Activated CD8-positive, alpha-beta memory T cell treated with anti-CD3 and anti-CD28 coated beads for 36 hours (primary cell): ENCODE measurements at regions not wholly inside any gene's neighbourhood (a gene's known extent, or its start where the extent isn't known, plus 50 kb on each side); places are given as distances from the start of the nearest gene placed in this dataset.
"Not testable (repeated sequence)": the region's sequence is repeated elsewhere in the genome, so short reads cannot be mapped to it uniquely, and the experiment has no call there.

ENCODE experiments used
- CTCF ChIA-PET: fragments of 350-600 bp; sonication (Branson Sonifier 250); formaldehyde crosslinking; loops from one replicate; lab custom pipeline; 2021; ENCODE audit warnings: antibody characterized with exemption; lab: Charles Lee
- POLR2A ChIA-PET: fragments of 350-600 bp; sonication (Branson Sonifier 250); formaldehyde crosslinking; loops from one replicate; lab custom pipeline; 2021; ENCODE audit warnings: antibody characterized with exemption; lab: Charles Lee

DNA sequence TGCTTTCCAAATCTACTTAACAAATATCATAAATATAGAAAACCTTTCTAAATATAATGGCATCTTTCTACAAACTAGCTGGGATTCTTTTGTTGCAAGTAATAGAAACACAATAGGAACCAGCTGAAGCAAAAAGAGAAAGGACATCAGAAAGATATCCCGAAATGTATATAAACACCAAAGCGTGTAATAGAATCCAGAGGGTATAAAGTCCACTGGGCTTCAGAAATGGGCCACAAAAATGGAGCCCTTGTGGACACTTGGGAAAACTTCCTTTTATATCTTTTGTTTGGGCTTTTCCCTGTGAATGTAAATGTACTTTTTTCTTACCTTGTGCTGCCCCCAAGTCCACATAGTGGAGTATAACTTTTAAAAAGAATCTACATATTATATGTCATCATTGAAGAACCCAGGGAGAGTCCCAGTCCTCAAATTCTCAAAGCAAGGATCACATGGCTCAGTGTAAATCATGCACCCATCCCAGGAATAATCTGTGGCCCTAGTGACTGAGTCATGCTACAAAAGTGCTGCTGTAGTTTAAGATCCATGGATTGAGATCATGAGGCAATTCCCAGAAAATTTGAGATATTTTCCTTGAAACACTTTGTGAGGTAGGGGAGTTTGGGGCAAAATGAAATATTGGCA, 457.0 kb downstream of the EPM2A start:
- CTCF ChIA-PET: no interaction called here

DNA sequence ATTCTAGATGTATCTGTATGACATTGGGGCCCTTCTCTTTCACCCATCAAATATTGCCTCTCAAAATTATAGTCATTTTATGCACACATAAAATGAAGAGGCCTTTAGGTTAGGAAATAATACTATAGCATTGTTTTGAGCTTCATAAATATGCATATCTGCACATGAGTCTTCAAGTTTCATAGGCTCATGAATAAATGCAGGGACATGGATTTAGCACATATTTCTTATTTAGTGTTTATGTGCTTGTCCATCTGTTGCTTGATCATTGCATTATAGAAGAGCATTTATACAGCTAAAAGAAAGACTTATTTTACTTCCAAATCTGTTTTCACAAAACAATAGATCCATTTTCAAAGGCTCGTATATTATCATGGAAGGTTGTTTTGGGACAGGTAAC, 455.8 kb downstream of the EPM2A start:
- ChIA-PET POLR2A (no interaction called here), CTCF (no interaction called here)

More for the DNA sequence above, 457.0 kb downstream of the EPM2A start:
- POLR2A ChIA-PET: no interaction called here

DNA sequence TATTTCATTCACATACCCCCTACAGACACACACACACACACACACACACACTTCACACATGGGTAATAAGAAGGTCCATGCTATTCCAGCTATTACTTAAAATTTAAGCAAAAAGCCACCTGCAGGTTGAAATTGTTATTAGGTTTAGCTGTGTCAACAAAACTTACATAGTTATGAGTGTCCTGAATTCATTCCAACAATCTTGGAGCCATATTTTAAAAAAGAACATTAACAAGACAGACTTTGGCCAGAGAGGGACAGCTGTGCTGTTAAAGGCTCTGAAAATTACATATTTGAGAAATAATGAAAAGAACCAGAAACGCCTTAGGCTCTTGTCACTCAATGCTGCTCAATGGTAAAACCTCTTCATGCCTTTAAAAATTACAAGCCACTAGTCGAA, 455.3 kb downstream of the EPM2A start:
- CTCF ChIA-PET: no interaction called here
- POLR2A ChIA-PET: no interaction called here

DNA sequence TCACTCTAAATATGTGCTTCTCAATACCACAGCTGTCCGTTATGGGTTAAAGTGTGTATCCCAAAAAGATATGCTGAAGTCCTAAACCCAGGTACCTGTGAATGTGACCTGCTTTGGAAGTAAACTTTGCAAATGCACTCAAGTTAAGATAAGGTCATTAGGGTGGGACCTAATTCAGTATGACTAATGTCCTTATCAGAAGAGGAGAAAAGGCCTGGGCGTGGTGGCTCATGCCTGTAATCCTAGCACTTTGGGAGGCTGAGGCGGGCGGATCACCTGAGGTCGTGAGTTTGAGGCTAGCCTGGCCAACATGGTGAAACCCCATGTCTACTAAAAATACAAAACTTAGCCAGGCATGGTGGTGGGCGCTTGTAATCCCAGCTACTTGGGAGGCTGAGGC, 452.1 kb downstream of the EPM2A start:
- CTCF ChIA-PET, POLR2A ChIA-PET: not testable (repeated sequence)

DNA sequence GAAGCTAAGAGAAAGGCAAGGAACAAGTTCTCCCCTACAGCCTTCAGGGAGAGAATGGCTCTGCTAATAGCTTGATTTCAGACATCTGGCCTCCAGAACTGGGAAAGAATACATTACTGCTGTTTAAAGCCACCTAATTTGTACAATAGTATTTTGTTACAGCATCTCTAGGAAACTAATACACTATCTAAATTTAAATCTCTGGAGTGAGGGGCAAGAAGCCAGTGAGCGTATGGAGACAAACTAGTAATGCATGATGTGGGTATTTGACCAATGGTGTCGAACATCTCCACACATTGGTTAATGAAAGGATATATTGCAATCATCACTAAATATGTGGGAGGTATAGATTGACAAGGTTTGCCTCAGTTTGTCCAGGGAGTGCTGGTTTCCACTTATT, 451.5 kb downstream of the EPM2A start:
- CTCF ChIA-PET: no interaction called here
- POLR2A ChIA-PET: no interaction called here

DNA sequence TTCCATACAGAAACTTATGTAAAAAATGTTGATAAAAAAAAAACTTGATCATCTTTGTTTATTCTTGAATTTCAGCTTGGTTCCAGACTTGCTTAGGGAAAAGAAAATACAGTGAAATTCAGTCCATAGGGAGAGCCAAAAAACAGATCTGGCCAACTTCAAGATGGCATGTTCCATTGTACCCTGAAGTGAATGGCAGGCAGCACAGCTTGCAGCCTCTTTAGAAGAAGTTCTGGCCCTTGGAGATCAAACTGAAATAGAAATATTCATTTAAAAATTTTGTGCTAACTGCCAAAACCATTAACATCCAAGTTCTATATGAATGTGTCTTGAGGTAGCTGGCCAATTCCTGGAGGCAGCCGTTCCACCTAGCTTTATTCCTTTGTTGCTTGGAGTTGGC, 448.4 kb downstream of the EPM2A start:
- CTCF ChIA-PET: no interaction called here
- POLR2A ChIA-PET: no interaction called here

DNA sequence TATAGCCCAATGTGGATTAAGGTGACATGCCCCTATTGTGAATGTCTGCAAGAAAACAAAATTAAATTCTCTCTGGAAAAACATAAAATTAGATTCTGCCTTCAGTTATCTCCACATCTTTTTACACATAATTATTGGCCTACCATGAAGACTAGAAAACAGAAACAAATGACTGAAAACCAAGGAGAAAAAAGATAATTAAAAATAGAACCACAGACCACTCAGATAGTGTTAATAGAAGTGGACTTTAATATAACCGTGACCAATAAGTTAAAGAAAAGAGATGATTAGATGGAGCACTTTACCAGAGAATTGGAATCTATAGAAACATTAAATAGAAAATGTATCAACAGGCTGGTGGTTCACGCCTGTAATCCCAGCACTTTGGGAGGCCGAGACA, 445.7 kb downstream of the EPM2A start:
- ChIA-PET POLR2A (no interaction called here), CTCF (no interaction called here)

DNA sequence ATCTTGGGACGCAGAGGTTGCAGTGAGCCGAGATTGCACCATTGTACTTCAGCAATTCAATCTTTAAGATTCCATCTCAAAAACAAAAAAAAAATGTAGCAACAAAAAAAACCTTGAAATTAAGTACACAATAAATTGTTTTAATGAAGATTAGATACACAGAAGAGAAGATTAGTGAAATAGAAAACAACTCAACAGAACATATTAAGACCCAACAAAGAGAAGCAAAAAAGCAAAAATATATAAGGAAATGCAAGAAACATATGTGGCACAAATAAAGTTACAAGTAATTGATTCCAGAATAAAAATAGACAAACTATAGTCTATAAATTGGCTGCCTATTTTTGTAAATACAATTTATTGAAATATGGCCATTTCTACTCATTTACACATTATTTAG, 445.2 kb downstream of the EPM2A start:
- POLR2A ChIA-PET: no interaction called here
- CTCF ChIA-PET: no interaction called here

DNA sequence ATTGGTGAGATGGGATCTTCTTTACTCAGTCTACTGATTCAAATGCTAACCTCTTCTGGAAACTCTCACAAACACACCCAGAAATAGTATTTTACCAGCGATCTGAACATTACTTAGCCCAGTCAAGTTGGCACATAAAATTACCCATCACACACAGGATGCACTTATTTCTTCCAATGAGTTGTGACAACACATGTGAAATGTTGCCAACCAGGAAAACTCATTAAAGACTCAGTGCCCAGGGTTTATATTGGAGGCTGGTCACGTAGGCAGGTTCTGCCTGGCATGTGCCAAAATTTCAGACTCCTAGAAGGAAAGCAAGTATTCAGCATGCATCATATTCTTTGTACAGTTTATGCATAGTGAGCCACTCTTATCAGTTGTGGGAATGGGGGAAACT, 443.3 kb downstream of the EPM2A start:
- POLR2A ChIA-PET: no interaction called here
- CTCF ChIA-PET: no interaction called here

DNA sequence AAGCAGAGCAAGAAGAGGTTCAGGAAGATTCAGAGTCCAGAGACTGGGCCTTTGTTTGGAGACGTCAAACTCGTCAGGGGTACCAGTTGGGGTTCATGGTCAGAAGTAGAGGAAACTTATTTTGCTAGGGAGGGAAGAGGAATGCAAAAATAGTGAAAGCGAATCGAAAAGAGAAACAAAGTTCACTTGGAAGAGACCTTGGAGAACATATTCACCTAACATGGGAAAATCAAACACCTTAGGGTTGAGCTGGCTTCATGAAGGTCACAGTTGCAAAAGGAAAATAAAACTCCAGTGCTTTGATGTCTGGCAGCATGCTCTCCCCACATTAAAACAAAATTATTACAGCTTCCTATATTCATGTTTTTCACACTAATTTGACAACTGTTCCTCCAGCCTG, 440.4 kb downstream of the EPM2A start:
- CTCF ChIA-PET: no interaction called here

DNA sequence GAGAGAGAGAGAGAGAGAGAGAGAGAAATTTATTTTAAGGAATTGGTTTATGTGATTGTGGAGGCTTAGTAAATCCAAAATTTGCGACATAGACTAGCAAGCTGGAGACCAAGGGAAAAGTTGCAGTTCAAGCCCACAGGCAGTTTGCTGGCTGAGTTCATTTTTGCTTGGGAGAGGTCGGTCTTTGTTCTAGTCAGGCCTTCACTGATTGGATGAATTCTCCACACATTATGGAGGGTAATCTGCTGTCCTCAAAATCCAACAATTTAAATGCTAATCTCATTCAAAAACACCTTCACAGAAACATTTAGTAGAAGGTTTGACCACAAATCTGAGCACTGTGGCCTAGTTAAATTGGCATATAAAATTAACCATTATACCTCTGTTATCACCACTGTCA, 439.6 kb downstream of the EPM2A start:
- ChIA-PET POLR2A (no interaction called here), CTCF (no interaction called here)

More for the DNA sequence above, 440.4 kb downstream of the EPM2A start:
- POLR2A ChIA-PET: no interaction called here

DNA sequence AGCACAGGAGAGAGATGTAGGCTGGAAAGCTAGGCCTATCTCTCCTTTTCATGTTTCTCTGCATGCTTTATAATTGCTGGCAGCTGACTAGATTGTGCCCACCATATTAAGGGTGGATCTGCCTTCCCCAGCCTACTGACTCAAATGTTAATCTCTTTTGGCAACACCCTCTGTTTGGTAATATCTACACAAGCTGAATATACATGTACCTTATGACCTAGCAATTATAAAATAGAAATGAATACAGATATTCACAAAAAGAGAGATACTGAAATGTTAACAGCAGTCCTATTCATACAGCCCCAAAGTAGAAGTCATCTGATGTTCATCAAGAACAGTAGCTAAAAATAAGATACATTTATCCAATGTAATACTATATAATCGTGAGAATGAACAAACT, 429.6 kb downstream of the EPM2A start:
- ChIA-PET CTCF (no interaction called here), POLR2A (no interaction called here)

DNA sequence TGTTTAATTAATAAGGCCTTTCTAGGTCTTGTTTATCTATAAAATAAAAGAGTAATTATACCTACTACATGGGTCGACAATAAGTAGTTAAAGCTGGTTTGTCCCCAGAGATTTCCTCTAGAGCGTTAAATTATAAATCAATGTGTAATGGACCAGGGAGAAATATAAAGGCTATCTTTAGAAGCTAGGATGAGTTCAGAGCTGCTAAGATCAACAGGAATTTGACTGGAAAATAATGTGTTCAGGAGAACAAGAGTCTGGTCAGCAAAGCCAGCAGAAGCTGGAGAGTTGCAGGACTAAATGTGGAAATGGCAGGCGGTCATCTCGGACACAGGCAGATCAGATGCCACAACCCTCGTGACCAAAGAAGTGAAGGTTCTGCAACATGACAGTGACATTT, 428.8 kb downstream of the EPM2A start:
- CTCF ChIA-PET: no interaction called here
- POLR2A ChIA-PET: no interaction called here

DNA sequence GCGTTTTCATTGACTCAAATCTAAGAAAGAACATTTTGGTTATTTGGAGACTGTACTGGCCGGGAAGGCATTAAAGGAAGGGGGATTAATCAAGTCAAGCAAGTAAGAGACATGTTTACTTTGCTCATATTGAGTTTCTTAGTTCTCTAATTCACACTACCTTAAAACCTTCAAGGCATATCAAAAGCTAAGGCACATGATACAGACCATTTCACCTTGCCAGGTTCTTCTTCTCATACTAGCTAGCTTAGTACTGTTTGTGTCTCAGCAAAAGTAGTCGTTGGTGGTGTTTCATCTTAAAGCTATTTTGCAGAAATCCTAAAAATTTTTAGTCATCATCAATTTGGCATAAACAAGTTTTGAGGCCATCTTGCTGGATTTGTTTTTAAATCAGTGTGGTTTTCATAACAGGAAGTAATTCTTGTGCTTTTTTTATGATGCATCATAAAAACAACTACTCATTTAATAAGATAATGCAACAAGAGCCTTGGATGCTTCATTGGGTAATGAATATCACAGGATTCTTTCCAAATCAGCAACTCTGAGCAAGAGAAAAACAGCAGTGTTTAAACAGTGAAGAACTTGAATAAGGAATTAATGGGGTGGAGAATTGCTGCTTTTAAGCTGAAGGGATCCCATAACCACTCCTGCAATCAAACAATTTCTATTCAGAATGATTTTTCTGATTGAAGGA, 425.3 kb downstream of the EPM2A start:
- ChIA-PET CTCF (no interaction called here), POLR2A (no interaction called here)

DNA sequence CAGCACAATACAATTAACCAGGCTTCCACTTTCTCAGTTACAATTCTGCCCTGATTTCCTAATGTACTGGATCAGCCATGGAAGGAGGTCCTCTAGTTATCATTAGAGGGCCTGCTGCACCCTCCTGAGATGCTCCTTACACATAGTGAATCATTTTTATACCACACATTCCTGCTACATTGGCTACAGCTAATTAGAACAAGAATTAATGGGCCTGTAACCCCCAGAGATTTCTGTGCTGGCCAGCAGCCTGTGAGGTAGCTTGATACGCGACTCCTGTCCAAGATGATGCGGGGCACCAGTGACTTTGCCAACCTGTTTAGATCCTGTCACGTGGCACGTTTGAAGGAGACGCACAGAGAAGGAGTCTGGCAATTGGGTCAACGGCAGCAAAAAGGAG, 422.8 kb downstream of the EPM2A start:
- ChIA-PET POLR2A (no interaction called here), CTCF (no interaction called here)

DNA sequence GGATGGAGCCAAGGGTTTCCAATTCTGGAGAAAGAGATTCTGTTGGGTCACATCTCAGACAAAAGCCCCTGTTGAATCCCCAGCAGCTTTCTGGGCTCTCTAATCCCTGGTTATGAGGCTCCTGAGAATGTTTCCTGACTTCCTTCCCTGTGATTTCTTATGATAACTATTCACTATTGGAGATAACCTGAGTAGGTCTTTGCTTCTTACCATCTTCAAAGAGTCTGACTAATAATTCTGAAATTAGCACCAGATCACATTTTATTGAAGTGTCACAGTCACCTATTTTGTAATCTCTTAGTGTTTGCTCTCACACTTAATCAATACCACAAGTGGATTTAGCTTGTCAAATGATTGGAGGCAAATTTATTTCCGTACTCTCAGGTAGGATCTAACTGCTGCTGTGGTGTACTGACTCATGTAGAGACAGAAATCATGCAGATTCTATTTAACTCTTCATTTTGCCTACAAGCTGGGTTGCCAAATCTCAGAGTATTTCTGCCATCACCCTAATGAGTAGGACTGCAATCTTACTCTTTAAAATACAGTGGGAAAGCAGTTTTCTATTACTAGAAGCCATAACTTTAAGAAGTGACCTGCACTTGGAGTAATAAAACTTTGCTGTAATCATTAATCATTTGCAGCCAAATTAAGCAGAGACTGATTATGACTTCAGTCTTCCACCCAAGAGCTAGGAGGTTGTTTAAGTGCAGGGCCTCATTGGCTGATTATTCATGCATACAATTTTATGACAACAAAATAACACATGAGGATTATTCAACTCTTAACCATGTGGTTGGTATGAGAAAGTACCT, 422.1 kb downstream of the EPM2A start:
- POLR2A ChIA-PET: no interaction called here
- CTCF ChIA-PET: no interaction called here

DNA sequence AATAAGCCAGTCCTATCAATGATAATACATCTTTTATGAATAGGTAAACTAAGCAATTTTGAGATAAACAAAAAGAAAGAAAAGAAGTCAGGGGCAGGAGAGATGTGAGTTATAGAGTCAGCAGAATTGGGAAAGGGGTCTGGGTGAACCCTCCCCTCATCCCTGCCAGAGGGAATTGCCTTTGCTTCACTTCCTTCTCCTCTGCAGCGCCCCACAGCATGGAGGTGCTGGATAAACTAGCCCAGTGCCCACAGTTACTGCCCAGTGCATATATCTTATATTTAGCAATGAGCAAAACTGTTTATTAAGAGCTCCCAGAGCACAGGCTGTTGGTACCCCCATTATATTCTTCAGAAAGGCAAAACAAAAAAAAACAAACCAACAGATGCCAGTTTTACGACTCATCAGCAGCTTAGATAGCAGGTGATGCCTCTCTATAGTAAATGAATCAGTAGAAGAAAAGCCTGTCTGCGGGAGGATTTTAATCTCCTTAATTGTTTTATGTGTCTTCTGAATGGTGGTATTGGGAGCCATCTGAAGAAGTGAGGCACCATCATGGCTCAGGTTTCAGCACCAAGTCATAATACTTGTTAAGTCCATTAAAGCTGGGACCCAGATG, 419.2 kb downstream of the EPM2A start:
- POLR2A ChIA-PET: no interaction called here
- CTCF ChIA-PET: no interaction called here

DNA sequence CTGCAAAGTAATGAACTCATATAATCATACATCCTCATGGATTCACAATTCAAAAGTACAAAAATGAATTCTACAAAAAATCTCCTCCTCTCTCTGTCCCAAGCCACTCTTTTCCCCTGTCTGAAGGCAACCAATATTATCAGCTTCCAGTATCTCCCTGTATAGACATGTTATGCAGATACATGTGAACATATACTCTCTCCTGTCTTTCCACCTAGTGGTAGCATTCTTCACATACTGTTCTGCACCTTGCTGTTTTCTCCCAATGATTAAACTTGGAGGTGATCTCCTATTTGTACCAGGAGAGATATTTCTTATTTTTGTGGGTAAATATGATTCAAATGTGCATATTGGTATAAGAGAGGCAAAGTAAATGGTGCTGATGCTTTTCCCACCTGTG, 416.4 kb downstream of the EPM2A start:
- POLR2A ChIA-PET: no interaction called here
- CTCF ChIA-PET: no interaction called here

DNA sequence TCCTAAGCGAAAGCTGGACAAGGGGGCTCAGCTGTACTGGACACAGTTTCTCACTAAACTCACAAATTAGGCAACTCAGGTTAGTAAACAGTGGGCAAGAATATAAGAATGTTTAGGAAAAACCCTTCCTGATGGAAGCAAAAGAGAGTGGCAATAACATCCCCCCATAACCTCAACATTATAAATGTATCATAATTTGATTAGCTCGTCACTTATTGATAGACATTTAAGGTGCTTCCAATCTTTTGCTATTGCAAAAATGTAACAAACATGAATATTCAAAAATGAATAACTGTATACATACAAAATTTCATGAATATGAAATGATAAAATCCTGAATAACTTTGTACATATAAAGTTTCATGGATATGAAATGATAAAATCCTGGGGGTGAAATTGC, 415.7 kb downstream of the EPM2A start:
- ChIA-PET POLR2A (no interaction called here), CTCF (no interaction called here)

DNA sequence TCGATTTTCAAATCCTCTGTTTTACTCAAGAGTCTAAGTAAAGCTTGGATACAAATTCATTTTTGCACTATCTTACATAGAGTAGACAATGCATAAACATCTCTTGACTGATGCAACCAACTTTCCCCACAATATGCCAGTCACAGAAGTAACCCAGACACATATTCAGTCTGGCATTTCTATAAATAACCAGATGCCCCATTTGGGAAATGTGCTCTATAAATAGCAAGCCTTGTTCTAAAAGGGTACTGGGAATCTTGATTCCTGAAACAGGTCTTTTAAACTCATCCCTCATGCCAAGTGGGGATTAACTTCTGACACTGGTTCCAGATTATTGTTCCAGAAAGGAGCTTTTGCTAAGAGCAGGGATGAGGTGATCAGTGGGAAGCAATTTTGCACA, 411.7 kb downstream of the EPM2A start:
- CTCF ChIA-PET: no interaction called here
- POLR2A ChIA-PET: no interaction called here

DNA sequence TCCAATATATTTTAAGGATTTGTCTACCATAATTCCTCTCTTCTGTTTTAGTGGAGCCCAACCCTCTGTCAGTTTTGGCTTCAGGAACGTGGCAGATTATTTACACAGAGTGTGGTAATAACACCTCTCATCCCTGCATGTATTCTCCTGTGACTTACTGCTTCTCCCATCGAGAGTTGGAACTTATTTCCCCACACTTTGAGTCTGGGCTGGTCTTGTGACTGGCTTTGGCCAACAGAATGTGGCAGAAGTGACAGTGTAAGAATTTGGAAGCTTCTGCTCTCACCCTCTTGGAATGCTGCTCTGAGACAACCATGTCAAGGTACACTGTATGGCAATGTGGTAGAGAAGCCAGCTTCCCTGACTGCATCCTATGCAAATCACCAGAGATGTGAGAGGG, 407.7 kb downstream of the EPM2A start:
- CTCF ChIA-PET: no interaction called here

More for the DNA sequence above, 407.7 kb downstream of the EPM2A start:
- POLR2A ChIA-PET: no interaction called here
